ENCODE measurements at regions not wholly inside any gene's neighbourhood (a gene's known extent, or its start where the extent isn't known, plus 50 kb on each side); places are given as distances from the start of the nearest gene placed in this dataset.

GRCh38 chr10:125605167-125605566 lies 77.8 kb downstream of the TEX36 start:
- H3K4me3 ChIP-seq (ENCODE audit: low read length, poor library complexity, severe bottlenecking), result no peak overlapping the region
- no peak for TF ChIP-seq EZH2phosphoT487 (IDR thresholded peaks at IDR 0.05; ENCODE audit: borderline replicate concordance)
- TF ChIP-seq CTCF (conservative IDR thresholded peaks at IDR 0.05; ENCODE audit: low read length), result no peak
- H2AFZ ChIP-seq (ENCODE audit: low read length), result no peak overlapping the region
- no peak overlapping the region for H3K4me2 ChIP-seq (ENCODE audit: low read depth, low read length, poor library complexity, severe bottlenecking)
- H3K4me1 ChIP-seq (ENCODE audit: insufficient read depth, low read length, poor library complexity, severe bottlenecking), result no peaks in the 10 kb centered on the region
- H3K9me2 ChIP-seq (replicated peaks; ENCODE audit: low read depth, low read length), result no peaks in the 10 kb centered on the region
- no peaks in the 10 kb centered on the region for H3F3A ChIP-seq (ENCODE audit: low read depth)
- no peaks in the 10 kb centered on the region for H3K79me2 ChIP-seq (ENCODE audit: insufficient read depth, low read length)
- H3K27me3 ChIP-seq (ENCODE audit: insufficient read depth, low read length, poor library complexity, severe bottlenecking), result no peaks in the 10 kb centered on the region
- H3K9ac ChIP-seq (ENCODE audit: low read depth, low read length, poor library complexity, severe bottlenecking), result no peak overlapping the region
- no peaks in the 10 kb centered on the region for H3K36me3 ChIP-seq (ENCODE audit: insufficient read depth, low read length)
- no peaks in the 10 kb centered on the region for H3K9me3 ChIP-seq (ENCODE audit: insufficient read depth, low read depth, low read length)
- H4K20me1 ChIP-seq (ENCODE audit: insufficient read depth, low read length, poor library complexity, severe bottlenecking), result no peaks in the 10 kb centered on the region

GRCh38 chr10:125602825-125603224 lies 80.1 kb downstream of the TEX36 start:
- Histone ChIP-seq H3K4me1 (ENCODE audit: insufficient read depth, low read length, poor library complexity, severe bottlenecking) (no peaks in the 10 kb centered on the region), H3K36me3 (ENCODE audit: insufficient read depth, low read length) (no peaks in the 10 kb centered on the region), H3F3A (ENCODE audit: low read depth) (no peaks in the 10 kb centered on the region), H3K27me3 (ENCODE audit: insufficient read depth, low read length, poor library complexity, severe bottlenecking) (no peaks in the 10 kb centered on the region), H3K4me3 (ENCODE audit: low read length, poor library complexity, severe bottlenecking) (no peak overlapping the region), H4K20me1 (ENCODE audit: insufficient read depth, low read length, poor library complexity, severe bottlenecking) (no peaks in the 10 kb centered on the region), H3K79me2 (ENCODE audit: insufficient read depth, low read length) (no peaks in the 10 kb centered on the region), H2AFZ (ENCODE audit: low read length) (no peak overlapping the region), H3K4me2 (ENCODE audit: low read depth, low read length, poor library complexity, severe bottlenecking) (no peak overlapping the region), H3K9me3 (ENCODE audit: insufficient read depth, low read depth, low read length) (no peaks in the 10 kb centered on the region; the same call in 1 of the 2 replicates), H3K9me2 (replicated peaks; ENCODE audit: low read depth, low read length) (no peaks in the 10 kb centered on the region), H3K9ac (ENCODE audit: low read depth, low read length, poor library complexity, severe bottlenecking) (no peak overlapping the region)
- no peak for TF ChIP-seq EZH2phosphoT487 (IDR thresholded peaks at IDR 0.05; ENCODE audit: borderline replicate concordance)
- no peak for TF ChIP-seq CTCF (conservative IDR thresholded peaks at IDR 0.05; ENCODE audit: low read length)

GRCh38 chr10:125599194-125599593 lies 83.8 kb downstream of the TEX36 start:
- Histone ChIP-seq H3K9me2 (replicated peaks; ENCODE audit: low read depth, low read length) (no peaks in the 10 kb centered on the region), H3K9ac (ENCODE audit: low read depth, low read length, poor library complexity, severe bottlenecking) (no peak overlapping the region), H3K4me2 (ENCODE audit: low read depth, low read length, poor library complexity, severe bottlenecking) (no peak overlapping the region), H3K9me3 (ENCODE audit: insufficient read depth, low read depth, low read length) (no peaks in the 10 kb centered on the region; the same call in 1 of the 2 replicates), H3K27me3 (ENCODE audit: insufficient read depth, low read length, poor library complexity, severe bottlenecking) (no peaks in the 10 kb centered on the region), H3K79me2 (ENCODE audit: insufficient read depth, low read length) (no peaks in the 10 kb centered on the region), H3K4me1 (ENCODE audit: insufficient read depth, low read length, poor library complexity, severe bottlenecking) (no peaks in the 10 kb centered on the region), H2AFZ (ENCODE audit: low read length) (no peak overlapping the region), H3K4me3 (ENCODE audit: low read length, poor library complexity, severe bottlenecking) (no peak overlapping the region), H4K20me1 (ENCODE audit: insufficient read depth, low read length, poor library complexity, severe bottlenecking) (no peaks in the 10 kb centered on the region), H3F3A (ENCODE audit: low read depth) (no peaks in the 10 kb centered on the region), H3K36me3 (ENCODE audit: insufficient read depth, low read length) (no peaks in the 10 kb centered on the region)
- TF ChIP-seq EZH2phosphoT487 (IDR thresholded peaks at IDR 0.05; ENCODE audit: borderline replicate concordance) (no peak), CTCF (conservative IDR thresholded peaks at IDR 0.05; ENCODE audit: low read length) (no peak)
